PFSK-1 (cell line): ENCODE measurements at regions not wholly inside any gene's neighbourhood (a gene's known extent, or its start where the extent isn't known, plus 50 kb on each side); places are given as distances from the start of the nearest gene placed in this dataset.

Experiments
- FOXP2 ChIP-seq: optimal IDR thresholded peaks from 2 replicates; pipeline ENCODE3; 2011; ENCODE audit warnings: borderline replicate concordance, control low read depth, inconsistent platforms; ENCODE audit not compliant: insufficient read depth; ENCODE audit errors: extremely low read length, extremely low read depth
- POLR2AphosphoS5 ChIP-seq: IDR thresholded peaks from 2 replicates; pipeline ENCODE4 v1.6.1; 2012; ENCODE audit warnings: low read depth, mild to moderate bottlenecking, control low read depth, low read length, moderate library complexity
- REST ChIP-seq, 2 experiments: IDR thresholded peaks; 2 replicates each; pipeline versions ENCODE4 v1.6.1 to v1.8.0; 2011 to 2012; ENCODE audit warnings: low read depth in 2 of 2, low read length in 2 of 2, control low read depth in 1 of 2, inconsistent platforms in 1 of 2, mild to moderate bottlenecking in 1 of 2, moderate library complexity in 1 of 2; ENCODE audit not compliant: insufficient read depth in 1 of 2
- SIN3A ChIP-seq: IDR thresholded peaks from 2 replicates; pipeline ENCODE4 v1.6.1; 2012; ENCODE audit warnings: mild to moderate bottlenecking, low read length, moderate library complexity, borderline replicate concordance; ENCODE audit not compliant: insufficient read depth
- TAF1 ChIP-seq: IDR thresholded peaks from 2 replicates; pipeline ENCODE4 v1.6.1; 2012; ENCODE audit warnings: low read length, control low read depth, borderline replicate concordance; ENCODE audit not compliant: insufficient read depth

- TF ChIP-seq TAF1 (no peak), POLR2AphosphoS5 (no peak), REST (IDR thresholded peaks at IDR 0.05; ENCODE audit: insufficient read depth in 1 of 2, low read depth in 2 of 2, low read length in 2 of 2) (no peak), SIN3A (no peak), FOXP2 (no peak)
Measured at GRCh38 chrX:109943740-109944092, 59.2 kb upstream of the TMEM164 start.
